ENCODE measurements at regions not wholly inside any gene's neighbourhood (a gene's known extent, or its start where the extent isn't known, plus 50 kb on each side); places are given as distances from the start of the nearest gene placed in this dataset.

- no peak overlapping the region for H3K27ac ChIP-seq (replicated peaks in 1 of 4)
- DNase-seq (ENCODE audit: extremely low spot score), result no peak
- TF ChIP-seq POLR2A (IDR thresholded peaks at IDR 0.05; ENCODE audit: low read depth) (no peak), POLR2AphosphoS5 (IDR thresholded peaks at IDR 0.05) (no peak), CTCF (IDR thresholded peaks at IDR 0.05) (no peak), EP300 (IDR thresholded peaks at IDR 0.05) (no peak)
- no peaks in the 10 kb centered on the region for H3K4me1 ChIP-seq
- no peak overlapping the region for H3K4me3 ChIP-seq
- no peaks in the 10 kb centered on the region for H3K9me3 ChIP-seq
- H3K27me3 ChIP-seq, result no peaks in the 10 kb centered on the region
- H3K36me3 ChIP-seq, result no peaks in the 10 kb centered on the region
- 58% methylated on average over 1 of the region's 1 CpG for WGBS
- intact Hi-C loops (cut with DNase I), result no loop called here
These were observed 272.6 kb downstream of the COX7C start for GRCh38 chr5:86890375-86890774.

GRCh38 chr5:86894056-86894455, 276.3 kb downstream of the COX7C start:
- Histone ChIP-seq H3K36me3 (no peaks in the 10 kb centered on the region), H3K27me3 (no peaks in the 10 kb centered on the region), H3K9me3 (no peaks in the 10 kb centered on the region), H3K4me1 (no peaks in the 10 kb centered on the region), H3K4me3 (no peak overlapping the region), H3K27ac (replicated peaks in 1 of 4) (no peak overlapping the region)
- TF ChIP-seq POLR2A (IDR thresholded peaks at IDR 0.05; ENCODE audit: low read depth) (no peak), POLR2AphosphoS5 (IDR thresholded peaks at IDR 0.05) (no peak), CTCF (IDR thresholded peaks at IDR 0.05) (no peak), EP300 (IDR thresholded peaks at IDR 0.05) (no peak)
- DNase-seq (ENCODE audit: extremely low spot score), result no peak
- intact Hi-C loops (cut with DNase I), result no loop called here

GRCh38 chr5:86896916-86897315, 279.2 kb downstream of the COX7C start:
- TF ChIP-seq POLR2AphosphoS5 (IDR thresholded peaks at IDR 0.05), result no peak
- no peak for TF ChIP-seq POLR2A (IDR thresholded peaks at IDR 0.05; ENCODE audit: low read depth)
- no peak for TF ChIP-seq EP300 (IDR thresholded peaks at IDR 0.05)
- no peak for TF ChIP-seq CTCF (IDR thresholded peaks at IDR 0.05)
- 100% methylated on average over 1 of the region's 1 CpG for WGBS
- H3K4me3 ChIP-seq, result no peak overlapping the region
- no peak for DNase-seq (ENCODE audit: extremely low spot score)
- intact Hi-C loops (cut with DNase I), result no loop called here
- no peaks in the 10 kb centered on the region for H3K36me3 ChIP-seq
- H3K9me3 ChIP-seq, result no peaks in the 10 kb centered on the region
- H3K27me3 ChIP-seq, result no peaks in the 10 kb centered on the region
- no peaks in the 10 kb centered on the region for H3K4me1 ChIP-seq
- no peak overlapping the region for H3K27ac ChIP-seq (replicated peaks in 1 of 4)

GRCh38 chr5:86909418-86910295, 291.9 kb downstream of the COX7C start:
- 32% methylated on average over 6 of the region's 6 CpGs for whole genome bisulfite sequencing
- intact Hi-C loops (cut with DNase I), result no loop called here
- H3K4me3 ChIP-seq, result no peak overlapping the region
- TF ChIP-seq CTCF (IDR thresholded peaks at IDR 0.05), result no peak
- TF ChIP-seq POLR2A (IDR thresholded peaks at IDR 0.05; ENCODE audit: low read depth), result no peak
- TF ChIP-seq EP300 (IDR thresholded peaks at IDR 0.05), result no peak
- no peak for TF ChIP-seq POLR2AphosphoS5 (IDR thresholded peaks at IDR 0.05)
- H3K27ac ChIP-seq (replicated peaks in 1 of 4), result no peak overlapping the region
- H3K36me3 ChIP-seq, result no peaks in the 10 kb centered on the region
- no peaks in the 10 kb centered on the region for H3K9me3 ChIP-seq
- no peaks in the 10 kb centered on the region for H3K27me3 ChIP-seq
- peaks cover 0 to 14% (median 7%) of the 10 kb centered on the region in 4 donors for H3K4me1 ChIP-seq
- no peak for DNase-seq (ENCODE audit: extremely low spot score)

All from esophagus muscularis mucosa (tissue), 4 donors.